ENCODE measurements at regions not wholly inside any gene's neighbourhood (a gene's known extent, or its start where the extent isn't known, plus 50 kb on each side); places are given as distances from the start of the nearest gene placed in this dataset.
"Not testable (repeated sequence)": the region's sequence is repeated elsewhere in the genome, so short reads cannot be mapped to it uniquely, and the experiment has no call there.

GRCh38 chr20:24418731-24419130 lies 50.7 kb upstream of the SYNDIG1 start:
- H3K4me1 Mint-ChIP-seq (ENCODE audit: unreplicated experiment) = peaks cover 11% of the 10 kb centered on the region
- H3K4me3 Mint-ChIP-seq (ENCODE audit: unreplicated experiment) = no peak overlapping the region
- no peak for DNase-seq (ENCODE audit: low spot score)

GRCh38 chr20:24417485-24417884 lies 51.9 kb upstream of the SYNDIG1 start:
- Mint-ChIP-seq H3K4me1 (ENCODE audit: unreplicated experiment) (peaks cover 4% of the 10 kb centered on the region), H3K27me3 (ENCODE audit: unreplicated experiment) (peaks cover 5% of the 10 kb centered on the region), H3K9me3 (ENCODE audit: unreplicated experiment) (no peaks in the 10 kb centered on the region), H3K4me3 (ENCODE audit: unreplicated experiment) (no peak overlapping the region), H3K27ac (ENCODE audit: unreplicated experiment) (no peak overlapping the region), H3K36me3 (ENCODE audit: low read depth, unreplicated experiment) (peaks cover 5% of the 10 kb centered on the region)
- TF ChIP-seq CTCF (IDR thresholded peaks at IDR 0.05; ENCODE audit: unreplicated experiment) = no peak
- no peak for DNase-seq (ENCODE audit: low spot score)

More at GRCh38 chr20:24418731-24419130, 50.7 kb upstream of the SYNDIG1 start:
- TF ChIP-seq CTCF (IDR thresholded peaks at IDR 0.05; ENCODE audit: unreplicated experiment) = no peak
- H3K27me3 Mint-ChIP-seq (ENCODE audit: unreplicated experiment) = peaks cover 5% of the 10 kb centered on the region
- no peak overlapping the region for H3K27ac Mint-ChIP-seq (ENCODE audit: unreplicated experiment)
- H3K36me3 Mint-ChIP-seq (ENCODE audit: low read depth, unreplicated experiment) = peaks cover 5% of the 10 kb centered on the region
- H3K9me3 Mint-ChIP-seq (ENCODE audit: unreplicated experiment) = no peaks in the 10 kb centered on the region

- not testable (repeated sequence) for H3K4me1 Mint-ChIP-seq (ENCODE audit: unreplicated experiment); DNase-seq (ENCODE audit: low spot score); H3K27ac Mint-ChIP-seq (ENCODE audit: unreplicated experiment); H3K36me3 Mint-ChIP-seq (ENCODE audit: low read depth, unreplicated experiment); H3K27me3 Mint-ChIP-seq (ENCODE audit: unreplicated experiment); H3K4me3 Mint-ChIP-seq (ENCODE audit: unreplicated experiment); H3K9me3 Mint-ChIP-seq (ENCODE audit: unreplicated experiment)
These were observed 54.0 kb upstream of the SYNDIG1 start for GRCh38 chr20:24415444-24415843.

DNA sequence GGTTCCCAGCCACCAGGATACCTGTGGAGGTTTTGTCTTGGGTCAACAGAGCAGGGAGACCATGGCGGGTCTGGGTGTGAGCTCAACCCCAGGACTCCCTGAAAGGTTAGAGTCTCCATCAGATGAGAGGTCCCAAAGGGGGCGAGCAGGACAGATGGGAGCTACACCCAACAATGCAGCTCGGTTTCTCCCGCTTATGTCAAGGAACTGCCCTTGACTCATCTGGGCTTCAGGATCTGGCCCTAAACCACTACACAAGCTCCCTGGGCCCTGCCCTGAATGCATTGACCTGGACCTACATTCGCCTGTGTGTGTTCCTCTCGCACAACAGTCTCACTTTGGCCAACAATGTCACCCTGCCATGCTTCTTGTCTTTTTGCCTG lies 57.6 kb upstream of the SYNDIG1 start:
- peaks cover 10% of the 10 kb centered on the region for H3K4me1 Mint-ChIP-seq (ENCODE audit: unreplicated experiment)
- peaks cover 4% of the 10 kb centered on the region for H3K27me3 Mint-ChIP-seq (ENCODE audit: unreplicated experiment)
- H3K27ac Mint-ChIP-seq (ENCODE audit: unreplicated experiment) = no peak overlapping the region
- H3K36me3 Mint-ChIP-seq (ENCODE audit: low read depth, unreplicated experiment) = peaks cover 5% of the 10 kb centered on the region
- no peak for TF ChIP-seq CTCF (IDR thresholded peaks at IDR 0.05; ENCODE audit: unreplicated experiment)
- no peaks in the 10 kb centered on the region for H3K9me3 Mint-ChIP-seq (ENCODE audit: unreplicated experiment)
- no peak for DNase-seq (ENCODE audit: low spot score)
- no peak overlapping the region for H3K4me3 Mint-ChIP-seq (ENCODE audit: unreplicated experiment)

DNA sequence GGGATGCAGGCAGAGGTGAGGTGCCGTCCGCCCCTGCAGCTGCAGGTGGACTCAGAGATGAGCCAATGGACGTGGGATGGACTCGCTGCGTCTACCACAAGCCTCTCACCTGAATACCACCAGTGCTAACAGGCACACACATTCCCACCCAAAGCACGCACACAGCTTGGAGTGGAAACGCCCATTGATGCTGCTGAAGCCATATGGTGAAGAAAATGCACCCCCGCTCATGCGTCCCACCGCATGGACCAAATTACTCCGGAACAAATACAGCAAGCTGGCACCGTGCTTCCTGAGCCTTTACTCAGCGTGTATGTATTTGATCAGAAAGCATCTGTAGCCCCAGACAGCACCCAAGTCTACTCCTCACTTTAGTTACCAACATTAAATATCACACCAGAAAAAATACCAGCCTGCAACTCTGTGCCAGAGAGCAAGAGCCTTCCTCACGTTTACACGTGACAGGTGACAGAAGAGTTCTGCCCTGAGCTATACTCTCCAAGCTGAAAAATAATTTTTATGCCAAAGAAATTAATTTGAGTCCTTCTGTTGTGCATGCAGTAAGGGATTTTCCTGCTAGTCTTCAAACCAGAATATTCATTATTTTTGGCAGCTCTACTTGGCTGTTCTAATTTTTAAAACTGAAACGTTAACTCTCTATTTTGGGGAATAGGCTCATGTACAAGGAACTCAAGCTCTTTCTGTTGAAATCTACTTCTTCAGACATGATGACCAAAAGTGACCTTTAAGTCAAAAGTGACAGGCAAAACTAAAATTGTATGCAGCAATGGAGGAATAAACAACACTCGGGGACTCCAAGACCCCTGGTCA lies 58.2 kb upstream of the SYNDIG1 start:
- Mint-ChIP-seq H3K36me3 (ENCODE audit: low read depth, unreplicated experiment) (peaks cover 5% of the 10 kb centered on the region), H3K9me3 (ENCODE audit: unreplicated experiment) (no peaks in the 10 kb centered on the region), H3K4me1 (ENCODE audit: unreplicated experiment) (peaks cover 14% of the 10 kb centered on the region), H3K27ac (ENCODE audit: unreplicated experiment) (no peak overlapping the region), H3K4me3 (ENCODE audit: unreplicated experiment) (no peak overlapping the region), H3K27me3 (ENCODE audit: unreplicated experiment) (peaks cover 2% of the 10 kb centered on the region)
- no peak for DNase-seq (ENCODE audit: low spot score)
- no peak for TF ChIP-seq CTCF (IDR thresholded peaks at IDR 0.05; ENCODE audit: unreplicated experiment)
